Neutrophil (primary cell): ENCODE measurements at regions not wholly inside any gene's neighbourhood (a gene's known extent, or its start where the extent isn't known, plus 50 kb on each side); places are given as distances from the start of the nearest gene placed in this dataset.

Source experiments
- H3K27ac ChIP-seq: fragments of 200-600 bp; sonication (generic); 2 replicates; pipeline ENCODE4 v1.5.1; 2016; ENCODE audit warnings: mild to moderate bottlenecking, moderate library complexity
- H3K27me3 ChIP-seq: fragments of 200-600 bp; sonication (generic); 2 replicates; pipeline ENCODE4 v1.6.0; 2016; ENCODE audit warnings: mild to moderate bottlenecking
- H3K36me3 ChIP-seq: fragments of 200-600 bp; sonication (generic); 2 replicates; pipeline ENCODE4 v1.5.1; 2017
- H3K4me1 ChIP-seq, 2 experiments: fragments of 200-600 bp in 1 of 2; sonication (generic) in 1 of 2; 1 replicate in 1 of 2; 2 replicates in 1 of 2; pipeline versions ENCODE4 v1.5.1 to v1.6.1; 2013 to 2016; ENCODE audit warnings: low read depth in 1 of 2, low read length in 1 of 2, mild to moderate bottlenecking in 1 of 2, moderate library complexity in 1 of 2; ENCODE audit not compliant: control insufficient read depth in 1 of 2, insufficient read depth in 1 of 2
- H3K4me3 ChIP-seq, 2 experiments: fragments of 200-600 bp in 1 of 2; sonication (generic) in 1 of 2; 1 replicate in 1 of 2; 2 replicates in 1 of 2; pipeline ENCODE4 v1.5.1; 2013 to 2016; ENCODE audit warnings: low read depth in 1 of 2, low read length in 1 of 2, mild to moderate bottlenecking in 1 of 2, moderate library complexity in 1 of 2
- H3K9me3 ChIP-seq: fragments of 200-600 bp; sonication (generic); 2 replicates; pipeline ENCODE4 v1.5.1; 2016
- TF ChIP-seq, protein P1 (sequence below): fragments of 200-600 bp; sonication (generic); IDR thresholded peaks from 2 replicates; pipeline ENCODE4 v1.5.1; 2016; ENCODE audit warnings: antibody characterized with exemption

GRCh38 chr5:119785057-119785456 lies 155.7 kb downstream of the FAM170A start:
- no peak overlapping the region for H3K27ac ChIP-seq
- H3K36me3 ChIP-seq = no peaks in the 10 kb centered on the region
- TF ChIP-seq, protein P1, sequence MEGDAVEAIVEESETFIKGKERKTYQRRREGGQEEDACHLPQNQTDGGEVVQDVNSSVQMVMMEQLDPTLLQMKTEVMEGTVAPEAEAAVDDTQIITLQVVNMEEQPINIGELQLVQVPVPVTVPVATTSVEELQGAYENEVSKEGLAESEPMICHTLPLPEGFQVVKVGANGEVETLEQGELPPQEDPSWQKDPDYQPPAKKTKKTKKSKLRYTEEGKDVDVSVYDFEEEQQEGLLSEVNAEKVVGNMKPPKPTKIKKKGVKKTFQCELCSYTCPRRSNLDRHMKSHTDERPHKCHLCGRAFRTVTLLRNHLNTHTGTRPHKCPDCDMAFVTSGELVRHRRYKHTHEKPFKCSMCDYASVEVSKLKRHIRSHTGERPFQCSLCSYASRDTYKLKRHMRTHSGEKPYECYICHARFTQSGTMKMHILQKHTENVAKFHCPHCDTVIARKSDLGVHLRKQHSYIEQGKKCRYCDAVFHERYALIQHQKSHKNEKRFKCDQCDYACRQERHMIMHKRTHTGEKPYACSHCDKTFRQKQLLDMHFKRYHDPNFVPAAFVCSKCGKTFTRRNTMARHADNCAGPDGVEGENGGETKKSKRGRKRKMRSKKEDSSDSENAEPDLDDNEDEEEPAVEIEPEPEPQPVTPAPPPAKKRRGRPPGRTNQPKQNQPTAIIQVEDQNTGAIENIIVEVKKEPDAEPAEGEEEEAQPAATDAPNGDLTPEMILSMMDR = no peak
- no peaks in the 10 kb centered on the region for H3K4me1 ChIP-seq
- no peak overlapping the region for H3K4me3 ChIP-seq
- no peaks in the 10 kb centered on the region for H3K27me3 ChIP-seq
- H3K9me3 ChIP-seq = no peaks in the 10 kb centered on the region

GRCh38 chr5:119789406-119790117 lies 160.2 kb downstream of the FAM170A start:
- no peaks in the 10 kb centered on the region for H3K36me3 ChIP-seq
- no peaks in the 10 kb centered on the region for H3K27me3 ChIP-seq
- H3K9me3 ChIP-seq = no peaks in the 10 kb centered on the region
- no peak overlapping the region for H3K4me3 ChIP-seq
- H3K27ac ChIP-seq = no peak overlapping the region
- TF ChIP-seq, protein P1 = no peak
- no peaks in the 10 kb centered on the region for H3K4me1 ChIP-seq

GRCh38 chr5:119792161-119792799 lies 162.9 kb downstream of the FAM170A start:
- H3K9me3 ChIP-seq = no peaks in the 10 kb centered on the region
- H3K36me3 ChIP-seq = no peaks in the 10 kb centered on the region
- no peak overlapping the region for H3K4me3 ChIP-seq
- no peak overlapping the region for H3K27ac ChIP-seq
- no peaks in the 10 kb centered on the region for H3K4me1 ChIP-seq
- TF ChIP-seq, protein P1 = no peak
- no peaks in the 10 kb centered on the region for H3K27me3 ChIP-seq

GRCh38 chr5:119795768-119796167 lies 166.4 kb downstream of the FAM170A start:
- no peaks in the 10 kb centered on the region for H3K4me1 ChIP-seq
- no peaks in the 10 kb centered on the region for H3K36me3 ChIP-seq
- no peaks in the 10 kb centered on the region for H3K9me3 ChIP-seq
- no peaks in the 10 kb centered on the region for H3K27me3 ChIP-seq
- H3K4me3 ChIP-seq = no peak overlapping the region
- TF ChIP-seq, protein P1 = no peak
- H3K27ac ChIP-seq = no peak overlapping the region

DNA sequence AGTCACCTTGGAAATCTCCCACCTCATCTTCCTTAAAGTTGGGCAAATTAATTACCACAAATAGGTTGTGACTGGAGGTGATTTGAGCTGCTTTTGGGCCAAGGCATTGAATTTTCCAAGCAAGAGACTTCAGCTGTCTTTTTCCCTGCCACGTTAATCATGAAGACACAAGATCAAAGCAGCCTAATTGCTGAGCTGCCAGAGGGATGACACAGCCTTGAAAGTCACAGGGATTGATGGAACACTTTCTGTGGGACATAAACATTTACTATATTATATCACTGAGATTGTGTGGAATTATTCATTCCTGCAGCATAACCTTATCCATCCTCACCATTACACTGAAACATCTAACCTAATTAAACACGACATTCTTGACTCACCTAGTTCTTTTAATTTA lies 172.2 kb downstream of the FAM170A start:
- TF ChIP-seq, protein P1 = no peak
- Histone ChIP-seq H3K4me1 (no peaks in the 10 kb centered on the region), H3K27ac (no peak overlapping the region), H3K27me3 (no peaks in the 10 kb centered on the region), H3K9me3 (no peaks in the 10 kb centered on the region), H3K36me3 (no peaks in the 10 kb centered on the region), H3K4me3 (no peak overlapping the region)
